ENCODE measurements at regions not wholly inside any gene's neighbourhood (a gene's known extent, or its start where the extent isn't known, plus 50 kb on each side); places are given as distances from the start of the nearest gene placed in this dataset.

DNA sequence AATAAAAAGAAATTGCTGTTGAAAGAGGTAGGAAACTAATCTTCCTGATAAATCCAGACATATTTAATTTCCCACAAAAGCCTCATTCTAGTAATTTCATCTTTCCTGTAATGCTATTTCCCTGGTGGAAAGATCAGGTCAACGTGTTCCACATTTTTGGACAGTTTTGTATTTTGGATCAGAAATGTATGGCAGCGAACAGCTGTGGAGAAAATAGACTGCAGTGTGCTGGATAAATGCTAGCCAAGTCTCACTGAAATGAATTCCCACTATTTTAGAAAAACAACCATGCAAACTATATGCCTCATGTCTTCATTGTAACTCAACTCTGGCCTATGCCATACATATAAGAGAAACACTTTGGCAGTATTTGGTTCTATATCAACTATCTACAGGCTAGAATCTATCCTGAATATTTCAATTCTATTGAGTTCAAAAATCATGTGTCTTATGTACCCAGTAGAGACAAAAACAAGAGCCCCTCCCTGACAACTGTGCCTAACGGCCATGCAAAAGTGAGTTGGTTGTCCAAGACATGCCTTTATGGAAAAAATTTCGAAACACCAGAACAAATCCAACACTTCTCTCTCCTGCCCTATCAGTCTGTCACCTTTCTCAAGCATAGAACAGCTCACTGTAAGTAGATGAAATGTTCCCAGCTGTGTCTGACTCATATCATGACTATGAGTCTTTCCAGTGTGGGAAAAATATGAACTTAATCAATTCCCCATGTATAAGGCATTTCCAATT, 191.3 kb upstream of the NREP start:
- H3K4me1 Mint-ChIP-seq = no peaks in the 10 kb centered on the region
- TF ChIP-seq CTCF (conservative IDR thresholded peaks at IDR 0.05) = no peak
- no peak overlapping the region for H3K27ac Mint-ChIP-seq (ENCODE audit: unreplicated experiment)
- no peaks in the 10 kb centered on the region for H3K9me3 Mint-ChIP-seq
- H3K36me3 Mint-ChIP-seq (ENCODE audit: low read depth) = no peaks in the 10 kb centered on the region
- DNase-seq (ENCODE audit: low read depth, low spot score) = no peak
- H3K27me3 Mint-ChIP-seq (ENCODE audit: low read depth) = no peaks in the 10 kb centered on the region
- H3K4me3 Mint-ChIP-seq = no peak overlapping the region

- TF ChIP-seq CTCF (conservative IDR thresholded peaks at IDR 0.05) = no peak
- Mint-ChIP-seq H3K27me3 (ENCODE audit: low read depth) (no peaks in the 10 kb centered on the region), H3K36me3 (ENCODE audit: low read depth) (no peaks in the 10 kb centered on the region), H3K27ac (ENCODE audit: unreplicated experiment) (no peak overlapping the region), H3K9me3 (no peaks in the 10 kb centered on the region), H3K4me1 (no peaks in the 10 kb centered on the region), H3K4me3 (no peak overlapping the region)
- no peak for DNase-seq (ENCODE audit: low read depth, low spot score)
These were observed 189.6 kb upstream of the NREP start for GRCh38 chr5:111946556-111946955.

DNA sequence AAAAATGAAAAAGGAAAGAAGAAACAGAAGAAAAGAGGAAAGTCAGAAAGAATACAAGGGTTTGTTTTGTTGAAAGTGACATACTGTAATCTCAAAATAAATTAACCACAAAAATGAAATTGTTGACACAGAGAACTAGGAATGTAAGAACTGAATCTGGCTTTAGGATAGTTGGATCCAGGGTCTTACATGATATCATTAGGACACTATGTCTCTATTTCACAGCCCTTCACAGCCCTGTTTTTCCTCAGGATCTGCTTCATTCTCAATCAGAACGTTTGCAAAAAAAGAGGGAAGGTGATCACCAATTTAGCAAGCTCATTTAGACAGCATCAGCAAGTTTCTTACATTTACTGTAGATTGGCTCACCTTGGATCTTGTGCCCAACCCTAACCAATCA, 188.5 kb upstream of the NREP start:
- H3K36me3 Mint-ChIP-seq (ENCODE audit: low read depth) = no peaks in the 10 kb centered on the region
- DNase-seq (ENCODE audit: low read depth, low spot score) = no peak
- no peak overlapping the region for H3K4me3 Mint-ChIP-seq
- H3K4me1 Mint-ChIP-seq = no peaks in the 10 kb centered on the region
- no peak for TF ChIP-seq CTCF (conservative IDR thresholded peaks at IDR 0.05)
- H3K9me3 Mint-ChIP-seq = no peaks in the 10 kb centered on the region
- no peaks in the 10 kb centered on the region for H3K27me3 Mint-ChIP-seq (ENCODE audit: low read depth)
- H3K27ac Mint-ChIP-seq (ENCODE audit: unreplicated experiment) = no peak overlapping the region

GRCh38 chr5:111942661-111943401, 185.8 kb upstream of the NREP start:
- H3K9me3 Mint-ChIP-seq = no peaks in the 10 kb centered on the region
- no peaks in the 10 kb centered on the region for H3K4me1 Mint-ChIP-seq
- no peaks in the 10 kb centered on the region for H3K27me3 Mint-ChIP-seq (ENCODE audit: low read depth)
- no peak overlapping the region for H3K27ac Mint-ChIP-seq (ENCODE audit: unreplicated experiment)
- H3K36me3 Mint-ChIP-seq (ENCODE audit: low read depth) = no peaks in the 10 kb centered on the region
- TF ChIP-seq CTCF (conservative IDR thresholded peaks at IDR 0.05) = no peak
- no peak for DNase-seq (ENCODE audit: low read depth, low spot score)
- H3K4me3 Mint-ChIP-seq = no peak overlapping the region

DNA sequence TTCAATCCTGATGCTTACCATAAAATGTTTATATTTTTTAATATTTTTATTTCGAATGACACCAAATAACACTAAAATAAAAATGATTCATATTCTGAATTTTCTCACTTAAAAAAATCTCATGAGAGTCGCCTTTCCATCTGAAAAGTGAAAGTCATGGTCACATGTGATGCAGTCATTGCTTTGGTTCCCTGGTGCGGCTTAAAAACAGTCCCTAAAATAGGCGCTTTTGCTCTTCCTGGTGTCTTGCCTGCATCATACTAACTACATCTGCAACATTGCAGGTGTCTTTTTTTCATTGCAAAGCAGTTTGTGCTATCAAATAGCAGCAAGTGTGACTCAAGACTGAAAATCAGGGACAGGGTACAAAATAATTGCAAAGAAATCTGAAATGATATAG, 185.2 kb upstream of the NREP start:
- no peaks in the 10 kb centered on the region for H3K27me3 Mint-ChIP-seq (ENCODE audit: low read depth)
- no peak overlapping the region for H3K27ac Mint-ChIP-seq (ENCODE audit: unreplicated experiment)
- TF ChIP-seq CTCF (conservative IDR thresholded peaks at IDR 0.05) = no peak
- DNase-seq (ENCODE audit: low read depth, low spot score) = no peak
- H3K9me3 Mint-ChIP-seq = no peaks in the 10 kb centered on the region
- H3K4me3 Mint-ChIP-seq = no peak overlapping the region
- H3K36me3 Mint-ChIP-seq (ENCODE audit: low read depth) = no peaks in the 10 kb centered on the region
- H3K4me1 Mint-ChIP-seq = no peaks in the 10 kb centered on the region
